GM18867 (cell line): ENCODE measurements at regions not wholly inside any gene's neighbourhood (a gene's known extent, or its start where the extent isn't known, plus 50 kb on each side); places are given as distances from the start of the nearest gene placed in this dataset.
"Not testable (repeated sequence)": the region's sequence is repeated elsewhere in the genome, so short reads cannot be mapped to it uniquely, and the experiment has no call there.

Experiments used
- ATAC-seq: cut with Tn5 transposase; IDR thresholded peaks from one replicate; pipeline ENCODE4 v1.9.1; 2021; ENCODE audit warnings: mild to moderate bottlenecking, moderate library complexity; ENCODE audit not compliant: unreplicated experiment

DNA sequence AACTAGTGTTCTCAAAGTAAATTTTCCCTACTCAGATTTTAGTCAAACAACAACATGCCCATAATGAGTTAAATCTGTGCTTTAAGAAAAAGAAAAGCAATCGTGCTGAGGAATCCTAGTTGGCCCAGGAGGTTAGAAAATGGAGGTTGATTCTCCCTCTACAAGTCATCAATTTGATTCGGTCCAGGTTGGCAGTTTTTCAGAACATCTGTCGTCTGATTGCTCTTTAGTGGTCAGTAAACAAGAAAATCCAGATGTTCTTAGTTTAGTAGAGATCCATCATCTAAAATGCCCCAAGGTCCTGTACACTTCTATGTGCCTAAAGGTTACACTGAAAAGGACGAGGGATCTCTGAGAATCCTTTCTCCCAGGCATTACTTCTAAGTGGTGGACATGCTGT lies 659.2 kb downstream of the MTRR start:
- ATAC-seq: no peak

DNA sequence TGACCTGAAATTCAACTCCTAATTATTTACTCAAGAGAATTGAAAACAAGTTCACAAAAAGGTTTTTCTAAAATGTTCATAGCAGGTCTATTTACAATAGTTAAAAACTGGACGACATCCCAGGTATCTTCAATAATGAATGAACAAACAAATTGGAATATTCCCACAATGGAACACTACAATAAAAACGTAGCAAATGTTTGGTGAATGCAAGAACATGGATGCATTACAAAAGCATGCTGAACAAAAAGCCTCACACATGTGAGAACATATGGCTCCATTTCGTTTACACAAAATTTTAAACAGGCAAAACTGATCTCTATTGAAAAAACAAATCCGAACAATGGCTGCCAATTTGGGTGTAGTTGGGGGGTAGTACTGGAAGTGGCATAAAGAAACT lies 669.9 kb downstream of the MTRR start:
- no peak for ATAC-seq

DNA sequence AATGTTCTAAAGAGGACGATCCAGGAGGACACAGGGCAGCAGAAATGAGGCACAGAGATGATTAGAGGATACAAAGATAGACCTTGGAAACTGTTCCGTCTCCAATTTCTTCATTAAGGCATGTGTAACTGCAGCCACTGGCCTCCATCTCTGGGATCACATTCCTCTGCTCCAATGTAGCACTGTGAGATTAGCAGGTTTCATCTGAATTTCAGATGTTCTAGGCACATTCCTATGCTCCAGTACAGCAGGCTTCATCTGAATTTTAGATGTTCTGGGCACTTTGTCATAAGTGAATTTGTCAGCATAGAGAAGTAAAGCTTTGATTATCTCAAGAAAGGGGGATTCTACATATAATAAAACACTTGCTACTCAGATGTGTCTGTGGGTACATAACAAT lies 671.4 kb downstream of the MTRR start:
- no peak for ATAC-seq

- no peak for ATAC-seq
These were observed 682.0 kb downstream of the MTRR start for GRCh38 chr5:8550921-8551320.

GRCh38 chr5:8553364-8553763 lies 684.4 kb downstream of the MTRR start:
- ATAC-seq: no peak

DNA sequence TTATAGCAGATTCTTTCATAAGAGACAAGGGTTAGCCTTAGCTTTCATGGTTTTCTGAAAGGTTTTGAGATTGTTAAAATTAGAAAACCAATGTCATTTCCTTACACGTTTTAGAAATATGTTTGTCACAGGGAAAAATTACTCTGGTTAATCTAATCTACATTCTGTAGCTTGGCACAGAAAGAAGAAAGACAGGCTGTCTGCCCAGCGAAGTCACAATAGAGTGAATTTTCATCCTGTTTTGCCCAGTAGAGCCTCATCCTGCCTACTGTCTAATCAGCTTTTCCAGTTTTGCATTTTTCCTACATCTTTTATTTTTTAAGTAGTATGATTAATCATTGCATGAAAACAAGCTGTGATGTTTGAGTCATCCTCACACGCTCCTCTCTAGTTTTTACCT lies 688.8 kb downstream of the MTRR start:
- ATAC-seq: no peak

DNA sequence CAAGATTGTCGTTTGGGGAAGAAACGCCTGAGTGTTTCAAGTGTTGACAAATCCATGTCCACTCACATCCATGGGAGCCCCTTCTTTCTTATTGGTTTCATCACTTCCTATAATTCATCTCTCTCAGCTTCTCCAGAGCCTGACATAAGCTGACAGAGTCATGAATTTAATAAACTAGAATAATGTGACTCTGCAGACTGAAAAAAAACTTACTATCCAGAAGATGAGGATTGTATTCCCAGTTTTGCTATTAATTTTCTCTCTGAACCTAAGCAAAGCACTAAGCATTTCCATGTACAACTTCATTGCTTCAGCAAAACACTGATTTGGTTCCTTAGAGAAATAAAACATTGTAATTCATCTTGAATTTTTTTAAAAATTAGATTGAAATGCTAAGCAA lies 691.8 kb downstream of the MTRR start:
- no peak for ATAC-seq

GRCh38 chr5:8561224-8561840 lies 692.4 kb downstream of the MTRR start:
- no peak for ATAC-seq

DNA sequence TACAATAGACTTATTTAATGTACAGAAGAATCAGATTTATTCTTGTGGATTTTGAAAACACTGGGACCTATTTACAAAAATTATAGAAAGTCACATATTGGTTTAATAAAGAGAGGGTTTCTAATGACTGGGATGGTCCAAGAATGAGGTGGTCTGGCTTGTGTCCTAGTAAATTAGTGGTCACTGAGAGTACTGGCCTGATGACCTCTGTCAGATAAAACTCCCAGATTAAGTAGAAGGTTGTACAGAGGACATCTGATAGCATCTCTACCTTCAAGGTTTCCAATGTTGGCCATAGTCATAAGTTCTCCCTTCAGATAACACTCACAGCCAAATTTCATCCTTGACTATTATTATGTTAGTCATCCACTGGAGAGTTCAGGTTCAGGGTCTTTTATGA lies 692.9 kb downstream of the MTRR start:
- ATAC-seq: no peak

- ATAC-seq: not testable (repeated sequence)
These were observed 694.6 kb downstream of the MTRR start for GRCh38 chr5:8563540-8563939.

- no peak for ATAC-seq
These were observed 699.9 kb downstream of the MTRR start for GRCh38 chr5:8568858-8569257.

DNA sequence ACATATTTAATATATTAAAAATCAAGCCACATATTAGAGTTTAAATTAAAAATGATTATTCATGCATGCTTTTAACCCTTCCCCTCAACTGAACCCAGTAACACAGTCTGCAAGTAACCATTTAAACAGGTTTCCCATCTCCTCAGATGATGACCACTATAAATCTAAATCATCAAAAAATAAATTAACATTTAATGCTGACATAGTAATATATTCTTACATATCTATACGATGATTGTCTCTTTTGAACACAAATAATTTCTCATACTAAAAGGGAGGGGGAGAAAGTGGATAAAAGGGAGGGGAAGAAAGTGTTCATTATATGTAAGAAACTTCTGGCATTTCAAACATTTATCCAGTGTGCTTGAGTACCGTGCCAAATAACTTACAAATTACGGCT lies 701.6 kb downstream of the MTRR start:
- ATAC-seq: no peak

DNA sequence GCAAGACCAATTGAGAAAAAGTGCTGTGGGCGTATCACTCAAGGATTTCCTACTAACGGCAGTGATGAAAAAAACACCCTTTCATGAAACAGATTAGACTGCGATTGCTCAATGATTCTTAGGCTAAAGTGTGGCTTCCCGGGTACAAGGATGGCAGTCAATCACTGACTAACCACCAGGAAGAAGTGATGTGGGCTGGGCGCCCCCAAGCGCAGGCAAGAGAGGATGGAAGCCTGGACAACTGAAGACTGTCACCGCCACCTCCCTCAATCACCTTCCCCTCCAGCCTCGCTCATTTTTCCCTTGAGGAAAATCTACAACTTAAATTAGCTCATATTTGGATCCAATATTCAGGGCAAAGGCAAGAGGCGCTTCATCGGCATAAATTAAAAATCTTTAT lies 707.2 kb downstream of the MTRR start:
- no peak for ATAC-seq

DNA sequence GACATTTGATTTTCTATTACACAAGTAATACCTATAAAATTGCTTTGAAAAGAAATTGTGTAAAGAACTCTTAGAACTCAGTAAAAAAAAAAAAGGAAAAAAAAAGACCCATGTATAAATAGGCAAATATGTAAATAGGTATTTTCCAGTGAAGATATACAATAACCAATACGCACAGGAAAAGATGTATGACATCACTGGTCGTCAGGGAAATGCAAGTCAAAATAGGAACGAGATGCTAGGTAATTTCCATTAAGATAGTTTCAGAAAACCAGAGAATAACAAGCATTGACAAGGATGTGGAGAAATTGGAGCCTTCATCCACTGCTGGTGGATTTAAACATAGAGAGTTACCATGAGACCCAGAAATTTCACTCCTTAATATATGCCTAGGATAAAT lies 708.8 kb downstream of the MTRR start:
- peak; percentile 74 for ATAC-seq

GRCh38 chr5:8580298-8580697 lies 711.4 kb downstream of the MTRR start:
- ATAC-seq: no peak

GRCh38 chr5:8581047-8581446 lies 712.1 kb downstream of the MTRR start:
- ATAC-seq: no peak

DNA sequence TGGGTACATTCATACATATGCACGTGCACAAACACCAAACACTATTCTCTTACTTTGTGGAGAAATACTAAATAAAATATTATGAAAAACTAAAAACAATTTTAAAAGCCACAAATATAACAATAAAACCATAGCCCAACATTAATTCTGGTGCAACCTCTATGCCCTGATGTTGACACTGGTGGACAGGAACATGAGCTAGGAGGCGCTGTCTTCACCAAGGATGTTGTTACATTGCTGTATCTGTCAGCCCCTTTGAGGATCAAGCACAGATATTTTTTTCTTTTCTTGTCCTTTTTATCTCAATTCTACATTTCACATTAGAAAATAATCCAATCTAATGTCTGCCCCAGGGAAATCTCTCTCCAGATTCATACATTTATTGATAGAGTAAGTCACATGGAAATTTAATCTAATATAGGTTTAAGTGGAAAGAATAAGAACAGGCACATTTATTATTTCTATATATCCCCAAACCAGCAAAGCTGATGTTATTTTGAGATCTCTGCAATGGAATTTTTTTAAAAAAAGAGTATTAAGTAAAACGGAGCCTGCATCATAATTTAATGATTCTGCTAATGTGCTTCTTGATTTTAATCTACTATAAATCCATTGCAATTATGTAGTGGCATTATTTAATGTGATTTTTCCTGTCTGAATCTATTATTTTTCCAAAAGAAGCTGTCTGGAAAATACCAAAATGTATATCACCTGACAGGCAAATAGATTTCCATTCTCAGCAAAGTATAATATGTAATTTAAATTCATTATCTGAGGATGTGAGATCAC lies 716.5 kb downstream of the MTRR start:
- no peak for ATAC-seq

GRCh38 chr5:8590959-8591358 lies 722.0 kb downstream of the MTRR start:
- ATAC-seq: no peak

DNA sequence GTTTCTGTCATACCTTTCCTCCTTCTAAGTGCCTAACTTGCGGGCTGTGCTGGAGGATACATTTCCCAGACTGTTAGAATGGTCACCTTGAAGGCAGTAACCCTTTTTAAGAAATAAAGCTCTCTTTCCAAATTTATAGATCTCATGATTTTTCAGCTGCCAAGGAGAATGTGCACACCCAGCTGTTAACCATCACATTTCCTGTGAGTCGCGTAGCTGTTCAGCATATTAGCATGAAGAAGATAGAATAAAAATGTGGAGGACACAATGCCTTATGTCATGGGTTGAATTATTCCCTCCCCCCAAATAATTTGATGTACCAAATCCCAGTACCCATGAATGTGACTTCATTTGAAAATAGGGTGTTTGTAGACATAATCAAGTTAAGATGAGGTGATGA lies 729.4 kb downstream of the MTRR start:
- ATAC-seq: no peak

DNA sequence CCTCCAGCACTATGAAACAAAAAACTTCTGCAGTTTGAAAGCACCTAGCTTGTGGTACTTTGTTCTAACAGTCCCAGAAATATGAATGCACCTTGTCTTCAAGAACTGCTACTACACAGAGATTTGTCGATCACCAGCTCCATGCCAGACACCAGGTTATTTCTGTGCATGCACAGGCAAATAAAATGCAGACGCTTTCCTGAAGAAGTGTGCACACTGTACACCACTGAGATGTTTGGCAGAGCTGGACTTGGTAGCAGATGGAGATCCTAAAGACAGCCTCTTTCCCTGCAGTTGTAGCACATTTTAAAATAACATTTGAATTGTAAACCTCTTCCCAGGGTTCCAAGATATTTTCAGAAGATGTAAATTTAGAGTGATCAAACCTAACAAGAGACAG lies 730.0 kb downstream of the MTRR start:
- ATAC-seq: no peak

GRCh38 chr5:8600843-8601242 lies 731.9 kb downstream of the MTRR start:
- ATAC-seq: no peak

DNA sequence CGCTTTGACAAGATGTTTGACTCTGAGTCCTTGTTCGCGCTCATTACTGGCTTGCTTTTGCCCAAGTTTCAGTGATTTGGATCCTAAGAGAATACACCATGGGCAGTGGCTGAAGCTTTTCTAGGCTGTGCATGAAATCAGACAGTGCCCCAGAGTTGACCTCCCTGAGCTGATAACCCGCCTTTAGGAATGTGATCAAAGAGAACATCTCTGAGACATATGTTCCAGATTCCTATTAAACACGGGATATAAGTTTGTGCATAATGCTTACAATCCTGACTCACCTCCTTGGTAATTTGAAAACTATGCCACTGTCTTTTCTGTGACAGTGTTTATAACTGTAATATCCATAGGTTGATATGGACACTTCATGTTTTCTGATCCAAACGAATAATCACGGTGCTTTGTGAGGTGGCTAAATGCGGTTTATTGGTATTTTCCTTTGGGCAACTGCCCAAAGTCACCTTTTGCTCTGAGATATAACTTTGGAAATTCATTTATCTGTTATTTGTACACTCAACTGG lies 732.9 kb downstream of the MTRR start:
- ATAC-seq: no peak

DNA sequence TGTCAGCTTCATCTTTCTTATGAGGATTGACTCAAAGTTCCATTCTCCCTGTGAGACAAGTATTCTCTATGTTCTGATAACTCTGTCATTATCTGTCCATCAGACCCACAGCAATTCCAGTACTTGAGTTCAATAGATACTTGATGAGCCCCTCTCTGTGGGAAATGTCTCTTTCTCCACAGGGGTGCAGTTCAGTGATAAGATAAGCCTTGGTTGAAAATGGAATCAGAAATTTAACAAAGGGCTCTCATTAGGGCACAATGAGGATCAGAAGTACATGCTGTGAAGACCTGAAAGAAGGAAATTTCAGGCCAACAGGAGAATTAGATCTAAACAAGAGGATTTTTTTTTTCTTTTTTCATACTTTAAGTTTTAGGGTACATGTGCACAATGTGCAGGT lies 737.3 kb downstream of the MTRR start:
- no peak for ATAC-seq
